ENCODE measurements at regions not wholly inside any gene's neighbourhood (a gene's known extent, or its start where the extent isn't known, plus 50 kb on each side); places are given as distances from the start of the nearest gene placed in this dataset.

- 27 to 55% methylated on average over 2 of the region's 2 CpGs for WGBS, 2 experiments (ENCODE audit: low coverage in 1 of 2, low lambda C conversion rate in 2 of 2, missing lambda C conversion rate in 2 of 2)
- no peak overlapping the region for H3K9ac ChIP-seq
- H3K9me2 ChIP-seq (ENCODE audit: insufficient read depth), result peaks cover 4% of the 10 kb centered on the region; the same call in 1 of the 2 replicates
- H3K4me2 ChIP-seq (ENCODE audit: unreplicated experiment), result no peak overlapping the region
- DNase-seq, result no peak
- H3K36me3 ChIP-seq (ENCODE audit: low read depth), result no peaks in the 10 kb centered on the region
- H3F3A ChIP-seq (ENCODE audit: insufficient read depth), result no peaks in the 10 kb centered on the region
- TF ChIP-seq EZH2phosphoT487 (IDR thresholded peaks at IDR 0.05; ENCODE audit: insufficient read depth, low read depth), result no peak
- TF ChIP-seq EZH2 (IDR thresholded peaks at IDR 0.05; ENCODE audit: insufficient read depth, poor library complexity, severe bottlenecking), result no peak
- in situ Hi-C loops (cut with MboI), result no loop called here
- no peak overlapping the region for H3K4me3 ChIP-seq
- H3K9me3 ChIP-seq (ENCODE audit: low read depth), result no peaks in the 10 kb centered on the region
- no peak overlapping the region for H3K27ac ChIP-seq
- H2AFZ ChIP-seq, result no peak overlapping the region
- no peaks in the 10 kb centered on the region for H4K20me1 ChIP-seq (ENCODE audit: insufficient read depth)
- H3K4me1 ChIP-seq (ENCODE audit: insufficient read depth), result no peaks in the 10 kb centered on the region
- H3K27me3 ChIP-seq (replicated peaks; ENCODE audit: insufficient read depth), result no peaks in the 10 kb centered on the region
- H3K79me2 ChIP-seq (ENCODE audit: insufficient read depth), result no peaks in the 10 kb centered on the region
Measured at GRCh38 chr4:129314781-129315180, 218.8 kb downstream of the C4orf33 start.

GRCh38 chr4:129322920-129323319 lies 227.0 kb downstream of the C4orf33 start:
- TF ChIP-seq EZH2phosphoT487 (IDR thresholded peaks at IDR 0.05; ENCODE audit: insufficient read depth, low read depth) (no peak), EZH2 (IDR thresholded peaks at IDR 0.05; ENCODE audit: insufficient read depth, poor library complexity, severe bottlenecking) (no peak)
- WGBS, 2 experiments (ENCODE audit: low coverage in 1 of 2, low lambda C conversion rate in 2 of 2, missing lambda C conversion rate in 2 of 2), result 3% methylated on average over 4 of the region's 4 CpGs
- in situ Hi-C loops (cut with MboI), result no loop called here

GRCh38 chr4:129323658-129324057 lies 227.7 kb downstream of the C4orf33 start:
- no peaks in the 10 kb centered on the region; the same call in 1 of the 2 replicates for H3K27me3 ChIP-seq (replicated peaks; ENCODE audit: insufficient read depth)
- no peaks in the 10 kb centered on the region for H3K4me1 ChIP-seq (ENCODE audit: insufficient read depth)
- no peaks in the 10 kb centered on the region for H3K79me2 ChIP-seq (ENCODE audit: insufficient read depth)
- H2AFZ ChIP-seq, result no peak overlapping the region
- no peaks in the 10 kb centered on the region for H4K20me1 ChIP-seq (ENCODE audit: insufficient read depth)
- no peak overlapping the region for H3K4me3 ChIP-seq
- H3K9me2 ChIP-seq (ENCODE audit: insufficient read depth), result no peaks in the 10 kb centered on the region
- in situ Hi-C loops (cut with MboI), result no loop called here
- 20 to 27% methylated on average over 4 of the region's 4 CpGs for WGBS, 2 experiments (ENCODE audit: low coverage in 1 of 2, low lambda C conversion rate in 2 of 2, missing lambda C conversion rate in 2 of 2)
- H3K9me3 ChIP-seq (ENCODE audit: low read depth), result no peaks in the 10 kb centered on the region
- H3K36me3 ChIP-seq (ENCODE audit: low read depth), result no peaks in the 10 kb centered on the region
- no peak for DNase-seq
- H3K9ac ChIP-seq, result no peak overlapping the region
- no peaks in the 10 kb centered on the region for H3F3A ChIP-seq (ENCODE audit: insufficient read depth)
- H3K27ac ChIP-seq, result no peak overlapping the region
- no peak for TF ChIP-seq EZH2 (IDR thresholded peaks at IDR 0.05; ENCODE audit: insufficient read depth, poor library complexity, severe bottlenecking)
- TF ChIP-seq EZH2phosphoT487 (IDR thresholded peaks at IDR 0.05; ENCODE audit: insufficient read depth, low read depth), result no peak
- no peak overlapping the region for H3K4me2 ChIP-seq (ENCODE audit: unreplicated experiment)

More at GRCh38 chr4:129322920-129323319, 227.0 kb downstream of the C4orf33 start:
- Histone ChIP-seq H3K4me1 (ENCODE audit: insufficient read depth) (no peaks in the 10 kb centered on the region), H3K27me3 (replicated peaks; ENCODE audit: insufficient read depth) (no peaks in the 10 kb centered on the region; the same call in 1 of the 2 replicates), H3K36me3 (ENCODE audit: low read depth) (no peaks in the 10 kb centered on the region), H4K20me1 (ENCODE audit: insufficient read depth) (no peaks in the 10 kb centered on the region), H3K9me2 (ENCODE audit: insufficient read depth) (no peaks in the 10 kb centered on the region), H3K4me2 (ENCODE audit: unreplicated experiment) (no peak overlapping the region), H3K79me2 (ENCODE audit: insufficient read depth) (no peaks in the 10 kb centered on the region), H3K9me3 (ENCODE audit: low read depth) (no peaks in the 10 kb centered on the region), H3F3A (ENCODE audit: insufficient read depth) (no peaks in the 10 kb centered on the region), H3K9ac (no peak overlapping the region), H3K4me3 (no peak overlapping the region), H2AFZ (no peak overlapping the region), H3K27ac (no peak overlapping the region)
- DNase-seq, result no peak

GRCh38 chr4:129326571-129327460 lies 230.9 kb downstream of the C4orf33 start:
- no peaks in the 10 kb centered on the region for H3K36me3 ChIP-seq (ENCODE audit: low read depth)
- no peaks in the 10 kb centered on the region for H4K20me1 ChIP-seq (ENCODE audit: insufficient read depth)
- no peak overlapping the region for H3K4me2 ChIP-seq (ENCODE audit: unreplicated experiment)
- no peak for DNase-seq
- no peaks in the 10 kb centered on the region; the same call in 1 of the 2 replicates for H3K27me3 ChIP-seq (replicated peaks; ENCODE audit: insufficient read depth)
- no peak overlapping the region for H3K4me3 ChIP-seq
- H3K9me2 ChIP-seq (ENCODE audit: insufficient read depth), result no peaks in the 10 kb centered on the region
- in situ Hi-C loops (cut with MboI), result loop anchor here (25.0 kb wide), 1 partner anchor 1140 kb away; no protein-coding TSS in a partner anchor
- no peaks in the 10 kb centered on the region for H3K79me2 ChIP-seq (ENCODE audit: insufficient read depth)
- no peak overlapping the region for H3K27ac ChIP-seq
- H2AFZ ChIP-seq, result no peak overlapping the region
- no peak overlapping the region for H3K9ac ChIP-seq
- H3K9me3 ChIP-seq (ENCODE audit: low read depth), result no peaks in the 10 kb centered on the region
- H3K4me1 ChIP-seq (ENCODE audit: insufficient read depth), result no peaks in the 10 kb centered on the region
- no peak for TF ChIP-seq EZH2phosphoT487 (IDR thresholded peaks at IDR 0.05; ENCODE audit: insufficient read depth, low read depth)
- no peak for TF ChIP-seq EZH2 (IDR thresholded peaks at IDR 0.05; ENCODE audit: insufficient read depth, poor library complexity, severe bottlenecking)
- no peaks in the 10 kb centered on the region for H3F3A ChIP-seq (ENCODE audit: insufficient read depth)
- 19% methylated on average over 7 of the region's 7 CpGs for WGBS, 2 experiments (ENCODE audit: low coverage in 1 of 2, low lambda C conversion rate in 2 of 2, missing lambda C conversion rate in 2 of 2)

Measured in GM23248 (cell line).